Neuronal stem cell (in vitro differentiated cells): ENCODE measurements at regions not wholly inside any gene's neighbourhood (a gene's known extent, or its start where the extent isn't known, plus 50 kb on each side); places are given as distances from the start of the nearest gene placed in this dataset.

Source experiments
- DNase-seq: peaks from one replicate; pipeline ENCODE4 v3.0.0-alpha.2; 2013; ENCODE audit warnings: low spot score
- H2AFZ ChIP-seq: one replicate; pipeline ENCODE4 v1.6.1; 2013; ENCODE audit warnings: mild to moderate bottlenecking, low read length, inconsistent platforms
- H2AK5ac ChIP-seq: 2 replicates; pipeline ENCODE4 v1.6.1; 2013; ENCODE audit warnings: low read depth, mild to moderate bottlenecking, inconsistent platforms, low read length, moderate library complexity, mixed read lengths
- H2BK120ac ChIP-seq: 2 replicates; pipeline ENCODE4 v1.6.1; 2013; ENCODE audit warnings: low read depth, mild to moderate bottlenecking, inconsistent platforms, low read length, moderate library complexity, mixed read lengths
- H2BK12ac ChIP-seq: one replicate; pipeline ENCODE4 v1.6.1; 2013; ENCODE audit warnings: low read length, inconsistent platforms
- H2BK15ac ChIP-seq: 2 replicates; pipeline ENCODE4 v1.6.1; 2013; ENCODE audit warnings: mild to moderate bottlenecking, low read length, inconsistent platforms, mixed read lengths
- H2BK5ac ChIP-seq: one replicate; pipeline ENCODE4 v1.6.1; 2013; ENCODE audit warnings: inconsistent platforms, mild to moderate bottlenecking, low read length, moderate library complexity
- H3K14ac ChIP-seq: one replicate; pipeline ENCODE4 v1.6.1; 2013; ENCODE audit warnings: low read length, inconsistent platforms
- H3K18ac ChIP-seq: 2 replicates; pipeline ENCODE4 v1.6.1; 2013; ENCODE audit warnings: low read length, inconsistent platforms
- H3K23ac ChIP-seq: 2 replicates; pipeline ENCODE4 v1.6.1; 2013; ENCODE audit warnings: low read depth, mild to moderate bottlenecking, mixed read lengths, low read length, inconsistent platforms; ENCODE audit not compliant: poor library complexity
- H3K27ac ChIP-seq: replicated peaks from 3 replicates; pipeline ENCODE4 v1.5.1; 2013; ENCODE audit warnings: low read length, inconsistent platforms
- H3K27me3 ChIP-seq, 3 experiments: 2 replicates each; pipeline ENCODE4 v1.6.1; 2013; ENCODE audit warnings: low read length in 3 of 3, mild to moderate bottlenecking in 2 of 3, inconsistent platforms in 1 of 3, low read depth in 1 of 3, mixed read lengths in 1 of 3, moderate library complexity in 1 of 3; ENCODE audit not compliant: control insufficient read depth in 3 of 3, insufficient read depth in 3 of 3
- H3K36me3 ChIP-seq, 2 donors: replicated peaks in 1 of 2; 2 replicates each; pipeline ENCODE4 v1.6.1; 2013; ENCODE audit warnings: low read length in 2 of 2; ENCODE audit not compliant: control insufficient read depth in 2 of 2, insufficient read depth in 2 of 2
- H3K4ac ChIP-seq: 2 replicates; pipeline ENCODE4 v1.6.1; 2013; ENCODE audit warnings: inconsistent platforms, mild to moderate bottlenecking, low read length, moderate library complexity
- H3K4me1 ChIP-seq, 2 donors: 1 replicate in 1 of 2; 2 replicates in 1 of 2; pipeline ENCODE4 v1.6.1; 2013; ENCODE audit warnings: low read length in 2 of 2, low read depth in 1 of 2; ENCODE audit not compliant: control insufficient read depth in 2 of 2, insufficient read depth in 1 of 2
- H3K4me2 ChIP-seq: one replicate; pipeline ENCODE4 v1.6.1; 2013; ENCODE audit warnings: mild to moderate bottlenecking, low read length, inconsistent platforms; ENCODE audit not compliant: insufficient read depth, poor library complexity, severe bottlenecking
- H3K4me3 ChIP-seq, 2 donors: 2 replicates each; pipeline ENCODE4 v1.5.1; 2013; ENCODE audit warnings: low read length in 2 of 2, mild to moderate bottlenecking in 2 of 2, inconsistent platforms in 1 of 2, moderate library complexity in 1 of 2
- H3K79me1 ChIP-seq: one replicate; pipeline ENCODE4 v1.6.1; 2013; ENCODE audit warnings: low read depth, mild to moderate bottlenecking, inconsistent platforms, low read length, moderate library complexity
- H3K9ac ChIP-seq: one replicate; pipeline ENCODE4 v1.6.1; 2013; ENCODE audit warnings: mild to moderate bottlenecking, low read depth, low read length, inconsistent platforms; ENCODE audit not compliant: poor library complexity
- H3K9me3 ChIP-seq, 2 donors: replicated peaks in 1 of 2; 2 replicates each; pipeline versions ENCODE3 to v1.6.1; 2013; ENCODE audit warnings: low read length in 2 of 2, mild to moderate bottlenecking in 2 of 2, inconsistent platforms in 1 of 2, low read depth in 1 of 2, mixed read lengths in 1 of 2, moderate library complexity in 1 of 2; ENCODE audit not compliant: control insufficient read depth in 2 of 2, insufficient read depth in 1 of 2
- H4K8ac ChIP-seq: one replicate; pipeline ENCODE4 v1.6.1; 2013; ENCODE audit warnings: low read depth, mild to moderate bottlenecking, inconsistent platforms, low read length, moderate library complexity
- H4K91ac ChIP-seq: one replicate; pipeline ENCODE4 v1.6.1; 2013; ENCODE audit warnings: low read length, low read depth, mild to moderate bottlenecking, inconsistent platforms; ENCODE audit not compliant: poor library complexity
- WGBS, 2 donors: extraction: QIAGEN DNeasy Blood & Tissue Kit; methylation state at CpG; one replicate each; pipeline ENCODE4 v1.1.7; 2013; ENCODE audit warnings: missing lambda C conversion rate in 2 of 2, mixed read lengths in 1 of 2; ENCODE audit not compliant: insufficient read length in 2 of 2, insufficient replicate concordance in 1 of 2; ENCODE audit errors: extremely low coverage in 2 of 2; 5-methylcytosine and 5-hydroxymethylcytosine counted together

DNA sequence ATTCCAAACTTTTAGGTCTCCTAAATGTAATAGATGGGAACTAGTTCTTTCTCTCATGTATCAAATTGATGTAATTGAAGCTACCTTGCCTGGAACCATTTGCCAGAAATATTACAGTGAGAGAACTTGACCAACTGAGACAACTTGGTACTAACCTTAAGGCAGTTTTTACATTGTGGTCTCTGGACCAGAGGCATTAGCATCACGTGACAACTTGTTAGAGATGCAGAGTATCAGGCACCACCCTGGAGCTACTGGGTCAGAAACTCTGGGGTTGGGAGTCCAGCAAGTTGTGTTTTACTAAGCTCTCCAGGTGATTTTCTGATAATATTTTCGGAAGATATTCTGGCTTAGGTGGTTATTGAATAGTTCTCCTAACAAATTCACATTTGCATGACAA lies 982.1 kb upstream of the SLC35B3 start:
- Histone ChIP-seq H3K9ac (no peak overlapping the region), H3K79me1 (no peaks in the 10 kb centered on the region), H3K4me3 (no peak overlapping the region), H2BK12ac (no peak overlapping the region), H3K18ac (no peak overlapping the region), H2BK5ac (no peak overlapping the region), H3K23ac (no peak overlapping the region), H4K91ac (no peak overlapping the region), H3K27ac (no peak overlapping the region), H2AFZ (no peak overlapping the region), H3K4ac (no peak overlapping the region), H2BK120ac (no peak overlapping the region), H3K4me2 (no peak overlapping the region), H2BK15ac (no peak overlapping the region), H3K14ac (no peak overlapping the region), H3K36me3 (no peaks in the 10 kb centered on the region), H3K9me3 (no peaks in the 10 kb centered on the region), H2AK5ac (no peak overlapping the region), H4K8ac (no peak overlapping the region), H3K27me3 (no peaks in the 10 kb centered on the region), H3K4me1 (no peaks in the 10 kb centered on the region)
- no peak for DNase-seq
- WGBS, 2 donors = no CpG with 5 or more reads among the region's 2 CpGs

GRCh38 chr6:9412951-9413559 lies 977.7 kb upstream of the SLC35B3 start:
- Histone ChIP-seq H3K27ac (no peak overlapping the region), H2BK15ac (no peak overlapping the region), H3K36me3 (peaks cover 0 to 2% of the 10 kb centered on the region in 2 donors), H3K9me3 (no peaks in the 10 kb centered on the region), H2AFZ (no peak overlapping the region), H3K4me2 (no peak overlapping the region), H3K14ac (no peak overlapping the region), H3K79me1 (no peaks in the 10 kb centered on the region), H3K27me3 (no peaks in the 10 kb centered on the region), H2AK5ac (no peak overlapping the region), H3K9ac (no peak overlapping the region), H2BK12ac (no peak overlapping the region), H3K4ac (no peak overlapping the region), H3K18ac (no peak overlapping the region), H3K23ac (no peak overlapping the region), H2BK5ac (no peak overlapping the region), H2BK120ac (no peak overlapping the region), H3K4me1 (no peaks in the 10 kb centered on the region), H3K4me3 (no peak overlapping the region), H4K8ac (no peak overlapping the region), H4K91ac (no peak overlapping the region)
- DNase-seq = no peak
- WGBS, 2 donors = no CpG with 5 or more reads among the region's 5 CpGs

DNA sequence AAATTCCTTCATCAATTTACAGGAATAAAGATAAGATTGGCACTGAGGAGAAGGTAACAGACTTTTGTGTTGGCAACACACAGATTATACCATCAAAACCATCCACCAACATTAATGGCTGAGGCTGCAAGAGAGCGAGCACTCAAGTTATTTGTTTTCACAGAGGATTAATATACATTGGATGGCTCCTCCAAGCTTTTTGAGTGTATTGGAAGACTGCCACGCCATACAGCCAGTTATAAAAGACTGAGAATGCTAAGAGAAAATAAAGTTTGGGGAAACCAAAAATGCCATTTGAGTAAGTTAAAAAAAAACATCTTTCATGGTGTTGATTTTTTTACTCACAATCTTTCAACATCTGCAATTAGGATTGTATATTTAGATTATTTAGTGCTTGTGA lies 973.8 kb upstream of the SLC35B3 start:
- Histone ChIP-seq H2BK5ac (no peak overlapping the region), H3K27me3 (no peaks in the 10 kb centered on the region), H3K79me1 (no peaks in the 10 kb centered on the region), H3K4me3 (no peak overlapping the region), H3K4me2 (no peak overlapping the region), H4K91ac (no peak overlapping the region), H3K9ac (no peak overlapping the region), H3K27ac (no peak overlapping the region), H3K18ac (no peak overlapping the region), H3K36me3 (peaks cover 0 to 2% of the 10 kb centered on the region in 2 donors), H2BK12ac (no peak overlapping the region), H3K4ac (no peak overlapping the region), H2BK120ac (no peak overlapping the region), H2BK15ac (no peak overlapping the region), H3K9me3 (no peaks in the 10 kb centered on the region), H2AK5ac (no peak overlapping the region), H3K4me1 (no peaks in the 10 kb centered on the region), H3K14ac (no peak overlapping the region), H4K8ac (no peak overlapping the region), H3K23ac (no peak overlapping the region), H2AFZ (no peak overlapping the region)
- no peak for DNase-seq
- no CpG with 5 or more reads among the region's 2 CpGs for WGBS, 2 donors

DNA sequence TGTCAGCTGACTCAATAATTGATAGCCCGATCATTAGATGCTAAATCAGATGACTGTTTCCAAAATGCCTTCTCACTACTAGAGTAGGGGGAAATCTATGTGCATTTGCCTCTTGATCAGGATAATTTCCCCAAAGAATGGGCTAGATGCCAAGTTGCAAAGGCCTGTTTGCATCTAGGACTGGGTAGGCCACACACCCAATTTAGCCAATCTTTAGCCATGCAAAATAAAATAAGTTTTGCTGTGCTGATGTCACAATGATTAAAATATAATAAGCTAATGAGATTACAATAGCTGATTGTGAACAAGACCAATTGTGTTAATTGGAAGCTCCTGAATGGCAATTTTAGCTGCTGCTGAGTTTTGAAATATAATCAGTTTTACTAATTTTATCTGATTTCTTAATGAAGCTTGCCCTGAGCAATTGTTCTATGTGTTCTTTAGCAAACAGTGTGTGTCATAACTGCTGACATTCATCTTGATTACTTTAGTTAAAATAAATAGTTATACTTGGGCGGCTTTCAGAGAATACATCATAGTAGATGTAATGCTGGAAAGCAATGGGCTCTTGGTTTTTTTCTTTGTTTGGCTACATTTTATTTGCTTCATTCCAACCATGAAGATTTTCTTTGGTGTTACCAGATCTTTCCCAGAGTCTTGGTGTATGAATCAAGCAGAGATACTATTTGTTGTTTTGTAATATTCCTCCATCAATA lies 973.2 kb upstream of the SLC35B3 start:
- Histone ChIP-seq H3K14ac (no peak overlapping the region), H3K23ac (no peak overlapping the region), H4K91ac (no peak overlapping the region), H2BK120ac (no peak overlapping the region), H3K9me3 (no peaks in the 10 kb centered on the region), H3K9ac (no peak overlapping the region), H3K27me3 (no peaks in the 10 kb centered on the region), H4K8ac (no peak overlapping the region), H2AK5ac (no peak overlapping the region), H3K4me1 (no peaks in the 10 kb centered on the region), H3K4me2 (no peak overlapping the region), H3K4me3 (no peak overlapping the region), H2BK15ac (no peak overlapping the region), H3K4ac (no peak overlapping the region), H3K79me1 (no peaks in the 10 kb centered on the region), H3K27ac (no peak overlapping the region), H2BK12ac (no peak overlapping the region), H2BK5ac (no peak overlapping the region), H3K18ac (no peak overlapping the region), H2AFZ (no peak overlapping the region), H3K36me3 (peaks cover 0 to 2% of the 10 kb centered on the region in 2 donors)
- no peak for DNase-seq
- whole genome bisulfite sequencing, 2 donors = no CpG with 5 or more reads among the region's 2 CpGs
